Parathyroid adenoma (tissue), 2 donors: ENCODE measurements at regions not wholly inside any gene's neighbourhood (a gene's known extent, or its start where the extent isn't known, plus 50 kb on each side); places are given as distances from the start of the nearest gene placed in this dataset.

Experiments used
- H2AFZ ChIP-seq: fragments of 300-600 bp; sonication (generic); one replicate; pipeline ENCODE4 v1.7.0; 2017; ENCODE audit warnings: antibody characterized with exemption, mild to moderate bottlenecking
- H3K27ac ChIP-seq: fragments of 300-600 bp; sonication (generic); one replicate; pipeline ENCODE4 v1.7.0; 2017
- H3K27me3 ChIP-seq: fragments of 300-600 bp; sonication (generic); one replicate; pipeline ENCODE4 v1.7.0; 2017; ENCODE audit warnings: low read length; ENCODE audit not compliant: control insufficient read depth, insufficient read depth
- H3K36me3 ChIP-seq: fragments of 300-600 bp; sonication (generic); one replicate; pipeline ENCODE4 v1.7.0; 2017; ENCODE audit warnings: low read length; ENCODE audit not compliant: control insufficient read depth, insufficient read depth
- H3K4me1 ChIP-seq: fragments of 300-600 bp; sonication (generic); one replicate; pipeline ENCODE4 v1.7.0; 2017; ENCODE audit warnings: control low read depth
- H3K4me2 ChIP-seq: fragments of 300-600 bp; sonication (generic); one replicate; pipeline ENCODE4 v1.7.0; 2017; ENCODE audit warnings: low read length
- H3K4me3 ChIP-seq: fragments of 300-600 bp; sonication (generic); one replicate; pipeline ENCODE4 v1.7.0; 2017; ENCODE audit warnings: low read depth, low read length
- H3K79me2 ChIP-seq: fragments of 300-600 bp; sonication (generic); one replicate; pipeline ENCODE4 v1.7.0; 2017; ENCODE audit warnings: control low read depth
- H3K9ac ChIP-seq: fragments of 300-600 bp; sonication (generic); one replicate; pipeline ENCODE4 v1.7.0; 2017; ENCODE audit warnings: mild to moderate bottlenecking
- H3K9me3 ChIP-seq: fragments of 300-600 bp; sonication (generic); one replicate; pipeline ENCODE4 v1.7.0; 2017; ENCODE audit warnings: low read length; ENCODE audit not compliant: control insufficient read depth
- TF ChIP-seq, protein P1 (sequence below): fragments of 300-600 bp; sonication (generic); IDR thresholded peaks from one replicate; pipeline ENCODE4 v1.7.0; 2017; ENCODE audit warnings: antibody characterized with exemption, mild to moderate bottlenecking
- donor health status: primary hyperparathyroidism.

GRCh38 chr20:24871480-24872213, 77.4 kb upstream of the CST7 start:
- Histone ChIP-seq H2AFZ (no peak overlapping the region), H3K27me3 (no peaks in the 10 kb centered on the region), H3K36me3 (no peaks in the 10 kb centered on the region), H3K4me1 (no peaks in the 10 kb centered on the region), H3K79me2 (no peaks in the 10 kb centered on the region), H3K27ac (no peak overlapping the region), H3K4me2 (no peak overlapping the region), H3K4me3 (no peak overlapping the region), H3K9ac (no peak overlapping the region), H3K9me3 (no peaks in the 10 kb centered on the region)
- TF ChIP-seq, protein P1, sequence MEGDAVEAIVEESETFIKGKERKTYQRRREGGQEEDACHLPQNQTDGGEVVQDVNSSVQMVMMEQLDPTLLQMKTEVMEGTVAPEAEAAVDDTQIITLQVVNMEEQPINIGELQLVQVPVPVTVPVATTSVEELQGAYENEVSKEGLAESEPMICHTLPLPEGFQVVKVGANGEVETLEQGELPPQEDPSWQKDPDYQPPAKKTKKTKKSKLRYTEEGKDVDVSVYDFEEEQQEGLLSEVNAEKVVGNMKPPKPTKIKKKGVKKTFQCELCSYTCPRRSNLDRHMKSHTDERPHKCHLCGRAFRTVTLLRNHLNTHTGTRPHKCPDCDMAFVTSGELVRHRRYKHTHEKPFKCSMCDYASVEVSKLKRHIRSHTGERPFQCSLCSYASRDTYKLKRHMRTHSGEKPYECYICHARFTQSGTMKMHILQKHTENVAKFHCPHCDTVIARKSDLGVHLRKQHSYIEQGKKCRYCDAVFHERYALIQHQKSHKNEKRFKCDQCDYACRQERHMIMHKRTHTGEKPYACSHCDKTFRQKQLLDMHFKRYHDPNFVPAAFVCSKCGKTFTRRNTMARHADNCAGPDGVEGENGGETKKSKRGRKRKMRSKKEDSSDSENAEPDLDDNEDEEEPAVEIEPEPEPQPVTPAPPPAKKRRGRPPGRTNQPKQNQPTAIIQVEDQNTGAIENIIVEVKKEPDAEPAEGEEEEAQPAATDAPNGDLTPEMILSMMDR, result no peak

DNA sequence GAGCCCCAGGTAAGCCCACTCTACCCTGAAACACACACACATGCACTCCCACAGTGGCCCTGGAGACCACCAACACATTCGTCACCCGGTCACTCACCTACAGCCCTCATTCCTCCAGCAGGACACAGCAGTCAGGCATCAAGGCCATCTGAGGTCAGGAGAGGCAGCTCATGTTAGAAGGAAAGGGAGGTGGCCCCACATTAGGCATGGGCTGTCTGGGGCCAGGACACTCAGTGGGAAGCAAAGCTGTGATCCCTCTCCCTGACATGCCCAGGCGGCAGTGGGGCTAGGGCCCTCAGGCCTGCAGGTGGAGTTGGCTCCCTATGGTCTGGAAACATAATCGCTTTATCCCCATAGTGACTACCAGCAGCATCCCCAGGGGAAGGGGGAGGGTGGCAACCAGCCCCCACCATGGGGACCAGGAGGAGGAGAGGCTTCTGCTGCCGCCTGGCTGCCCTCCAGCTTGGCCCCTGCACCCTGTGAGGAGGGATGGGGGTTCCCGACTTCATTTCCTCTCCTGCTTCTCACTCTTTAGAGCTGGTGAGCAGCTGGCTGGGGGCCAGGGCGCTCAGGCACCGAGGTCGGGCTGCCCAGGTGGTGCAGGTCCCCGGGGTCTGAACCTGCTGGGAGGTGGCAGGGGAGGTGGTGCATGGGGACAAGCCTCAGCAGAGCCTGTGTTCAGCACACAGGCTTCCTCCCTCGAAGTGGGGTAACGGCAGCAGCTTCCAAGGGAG, 76.6 kb upstream of the CST7 start:
- H3K9me3 ChIP-seq, result no peaks in the 10 kb centered on the region
- H3K27me3 ChIP-seq, result no peaks in the 10 kb centered on the region
- no peak overlapping the region for H3K4me3 ChIP-seq
- TF ChIP-seq, protein P1, result no peak
- no peak overlapping the region for H3K4me2 ChIP-seq
- H3K79me2 ChIP-seq, result no peaks in the 10 kb centered on the region
- no peak overlapping the region for H3K27ac ChIP-seq
- H2AFZ ChIP-seq, result no peak overlapping the region
- H3K4me1 ChIP-seq, result no peaks in the 10 kb centered on the region
- H3K36me3 ChIP-seq, result no peaks in the 10 kb centered on the region
- H3K9ac ChIP-seq, result no peak overlapping the region

- Histone ChIP-seq H3K36me3 (no peaks in the 10 kb centered on the region), H3K4me3 (no peak overlapping the region), H3K4me1 (no peaks in the 10 kb centered on the region), H2AFZ (no peak overlapping the region), H3K9me3 (no peaks in the 10 kb centered on the region), H3K4me2 (no peak overlapping the region), H3K27me3 (no peaks in the 10 kb centered on the region), H3K27ac (no peak overlapping the region), H3K9ac (no peak overlapping the region), H3K79me2 (no peaks in the 10 kb centered on the region)
- TF ChIP-seq, protein P1, result no peak
Measured at GRCh38 chr20:24873025-24873620, 75.9 kb upstream of the CST7 start.

GRCh38 chr20:24875078-24875477, 74.0 kb upstream of the CST7 start:
- no peak overlapping the region for H3K4me2 ChIP-seq
- H2AFZ ChIP-seq, result no peak overlapping the region
- no peak overlapping the region for H3K27ac ChIP-seq
- TF ChIP-seq, protein P1, result no peak
- H3K27me3 ChIP-seq, result no peaks in the 10 kb centered on the region
- no peaks in the 10 kb centered on the region for H3K79me2 ChIP-seq
- H3K36me3 ChIP-seq, result no peaks in the 10 kb centered on the region
- H3K9ac ChIP-seq, result no peak overlapping the region
- no peaks in the 10 kb centered on the region for H3K4me1 ChIP-seq
- no peaks in the 10 kb centered on the region for H3K9me3 ChIP-seq
- no peak overlapping the region for H3K4me3 ChIP-seq
